GM19351 (cell line): ENCODE measurements at regions not wholly inside any gene's neighbourhood (a gene's known extent, or its start where the extent isn't known, plus 50 kb on each side); places are given as distances from the start of the nearest gene placed in this dataset.
A peak's percentile ranks its signal among the peaks of the same experiment; 100 is the strongest.

Experiments
- ATAC-seq: cut with Tn5 transposase; IDR thresholded peaks from one replicate; pipeline ENCODE4 v1.9.1; 2021; ENCODE audit warnings: mild to moderate bottlenecking, moderate library complexity; ENCODE audit not compliant: unreplicated experiment

DNA sequence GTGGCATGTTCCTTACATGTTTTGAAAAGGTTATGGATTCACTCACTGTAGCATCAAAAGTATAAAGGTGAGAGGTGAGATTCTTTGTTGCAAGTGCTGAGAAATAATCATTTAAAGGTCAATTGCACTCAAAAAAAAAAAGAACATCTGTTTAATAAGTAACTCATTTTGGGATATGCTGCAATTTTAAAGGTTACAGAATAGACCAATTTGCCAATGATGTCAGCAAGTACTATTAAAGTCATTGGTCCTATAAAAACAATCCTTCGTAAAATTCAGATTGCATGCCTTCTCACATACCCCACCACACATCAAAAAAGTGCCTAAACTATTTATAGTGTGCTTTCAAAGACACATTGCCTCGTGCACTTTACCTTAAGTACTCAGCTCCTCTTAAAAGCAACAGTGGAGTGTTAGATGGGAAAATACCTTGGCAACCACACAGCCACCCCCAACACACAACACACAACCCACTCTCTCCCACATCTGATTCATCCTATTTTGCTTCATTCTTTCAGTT is 218.2 kb upstream of the ADGRL2 start:
- ATAC-seq = peak; percentile 68

DNA sequence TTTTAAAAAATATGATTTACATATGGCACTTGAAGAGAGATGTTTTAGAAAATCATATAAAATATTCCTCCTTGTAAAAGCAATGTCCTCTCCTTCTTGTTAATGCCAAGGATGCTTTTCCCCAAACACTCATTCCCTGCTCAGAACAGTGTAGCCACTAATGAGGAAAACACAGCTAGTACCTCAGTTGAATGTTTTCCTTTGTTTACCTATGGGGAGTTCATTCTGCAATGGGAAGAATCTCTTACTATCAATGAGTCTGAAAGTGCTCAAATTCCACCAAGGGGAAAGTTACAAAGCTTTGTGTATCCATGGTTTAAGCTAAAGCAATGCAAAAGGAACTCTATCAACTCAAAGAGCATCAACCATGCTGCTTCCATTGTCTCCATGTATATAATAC is 221.9 kb upstream of the ADGRL2 start:
- ATAC-seq = no peak

DNA sequence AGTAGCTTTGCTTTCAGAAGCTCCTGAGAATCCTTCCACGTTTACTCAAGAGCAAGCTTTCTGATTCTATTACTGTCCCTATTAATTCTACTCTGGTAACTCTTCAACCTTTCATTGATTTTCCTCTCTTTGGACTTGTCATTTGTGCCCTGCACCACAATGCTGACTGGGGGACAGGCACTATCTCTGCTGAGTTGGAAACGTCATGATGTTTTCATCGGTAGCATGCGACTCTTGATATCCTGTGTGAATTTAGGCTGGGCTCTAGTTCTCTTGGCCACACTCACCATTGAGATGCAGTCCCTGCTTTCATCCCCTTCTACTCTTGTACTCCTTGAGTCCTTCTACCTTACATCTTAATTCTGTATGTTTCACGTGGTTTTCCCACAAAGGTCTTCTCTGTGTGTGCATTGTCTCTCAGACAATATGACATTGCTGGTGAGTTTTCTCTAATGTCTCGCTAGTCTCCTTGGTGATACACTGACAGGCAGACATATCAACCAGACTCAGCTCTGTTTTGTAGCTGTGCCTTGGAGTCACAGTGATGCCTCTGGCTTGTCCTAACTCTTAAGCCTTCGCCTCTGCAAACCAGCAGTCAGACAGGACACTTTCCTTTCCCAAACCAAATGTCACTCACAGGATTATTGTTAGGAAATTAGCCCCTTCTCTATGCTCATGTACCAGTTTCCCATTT is 223.6 kb upstream of the ADGRL2 start:
- ATAC-seq = no peak

DNA sequence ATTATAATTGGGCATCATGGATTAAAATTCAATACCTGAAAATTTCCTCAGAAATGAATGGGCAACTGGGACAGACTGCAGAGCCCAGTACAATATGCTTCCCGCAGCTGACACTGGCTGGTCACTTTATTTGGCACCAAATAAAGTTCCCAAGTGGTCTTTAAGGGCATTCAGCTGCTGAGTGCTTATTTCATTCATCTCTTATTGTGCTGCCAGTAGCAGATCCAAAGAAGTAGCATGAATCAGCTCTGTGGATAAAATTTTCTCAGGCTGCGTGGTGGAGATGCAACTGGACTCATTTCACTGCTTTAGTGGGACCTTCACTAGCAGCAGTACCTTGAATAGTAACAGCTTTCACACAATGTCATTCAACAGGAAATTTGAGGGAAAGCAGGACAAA is 226.3 kb upstream of the ADGRL2 start:
- ATAC-seq = no peak

DNA sequence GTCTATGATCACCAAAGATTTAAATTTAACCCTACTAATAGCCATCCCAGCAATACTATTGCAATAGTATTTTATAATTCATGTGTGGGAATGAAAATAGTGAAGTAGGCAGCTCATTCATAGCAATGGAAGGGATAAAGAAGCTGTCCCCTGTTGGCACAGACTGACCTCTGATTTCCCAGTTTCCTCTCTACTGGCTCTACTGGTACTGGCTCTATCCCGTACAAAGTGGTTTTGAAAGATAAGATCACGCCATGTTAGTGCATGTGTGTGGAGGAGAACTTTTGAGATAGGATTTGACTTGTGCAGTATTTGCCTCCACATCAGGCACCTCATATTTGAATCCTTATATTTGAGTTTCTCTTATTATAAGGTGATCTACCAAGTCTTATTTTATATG is 227.3 kb upstream of the ADGRL2 start:
- ATAC-seq = no peak

DNA sequence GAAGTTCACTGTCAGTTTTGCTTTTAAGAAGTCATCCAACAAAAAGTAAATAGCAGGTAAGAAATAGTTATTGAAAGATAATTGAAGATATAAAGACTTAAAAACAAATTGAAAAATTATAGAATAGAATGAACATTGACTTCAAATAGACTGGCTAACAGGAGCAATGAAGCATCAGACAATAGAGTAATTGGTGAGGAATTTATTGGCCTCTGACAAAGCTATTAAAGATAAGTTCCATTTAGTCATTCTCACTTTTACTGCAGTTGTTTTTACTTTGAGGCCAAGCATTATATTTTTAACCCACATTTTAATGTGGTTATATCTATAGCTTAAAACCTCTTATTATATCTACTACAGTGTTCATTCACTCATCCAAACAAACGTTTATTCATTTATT is 228.8 kb upstream of the ADGRL2 start:
- ATAC-seq = no peak

DNA sequence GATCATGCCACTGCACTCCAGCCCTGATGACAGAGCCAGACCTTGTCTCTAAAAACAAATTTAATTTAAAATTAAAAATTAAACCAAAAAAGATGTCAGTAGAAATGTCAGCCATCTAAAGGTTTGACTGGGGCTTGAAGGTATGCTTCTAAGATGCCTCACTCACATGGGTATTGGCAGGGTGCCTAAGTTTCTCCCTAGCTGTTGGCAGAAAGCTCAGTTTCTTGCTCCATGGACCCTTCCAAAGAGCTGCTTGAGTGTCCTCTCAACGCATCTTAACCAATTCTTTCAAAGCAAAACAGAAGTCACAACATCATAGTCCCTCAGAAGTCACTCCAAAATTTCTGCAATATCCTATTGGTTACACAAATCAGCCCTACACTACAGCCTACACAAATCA is 231.0 kb upstream of the ADGRL2 start:
- ATAC-seq = no peak

DNA sequence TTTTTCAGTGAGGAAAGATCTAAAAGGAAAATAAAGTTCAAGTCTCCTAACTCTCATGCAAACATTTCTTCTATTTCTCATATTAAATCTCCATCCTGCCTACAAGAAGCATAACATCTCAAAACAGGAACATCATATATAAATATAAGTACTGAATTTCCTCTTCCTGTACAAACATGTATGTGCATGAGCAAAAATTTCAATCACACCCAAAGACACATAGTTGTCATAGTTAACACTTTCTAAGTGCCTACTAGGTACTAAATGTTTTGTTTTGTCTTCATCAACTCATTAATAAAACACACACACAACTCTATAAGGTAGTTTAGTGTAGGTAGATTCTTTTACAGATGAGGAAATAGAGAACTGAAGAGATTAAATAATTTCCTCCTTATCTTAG is 237.1 kb upstream of the ADGRL2 start:
- ATAC-seq = no peak

DNA sequence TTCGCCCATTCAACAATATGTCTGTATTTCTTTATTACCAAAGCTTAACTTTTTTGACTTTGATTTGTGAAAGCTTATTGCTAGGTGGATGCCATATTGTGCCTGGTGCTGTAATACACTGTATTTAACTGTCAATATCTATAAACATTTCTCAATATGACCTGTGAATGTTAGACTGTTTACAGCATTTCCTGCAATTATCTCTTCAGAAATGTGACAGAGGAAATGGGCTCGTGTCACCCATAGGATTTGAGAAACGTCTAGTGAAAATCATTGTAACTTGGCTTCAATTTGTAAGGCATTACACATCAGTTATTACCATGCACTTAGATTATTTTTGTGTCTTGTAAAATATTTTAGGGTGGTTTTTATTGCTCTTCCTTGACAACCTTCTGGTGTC is 237.8 kb upstream of the ADGRL2 start:
- no peak for ATAC-seq

DNA sequence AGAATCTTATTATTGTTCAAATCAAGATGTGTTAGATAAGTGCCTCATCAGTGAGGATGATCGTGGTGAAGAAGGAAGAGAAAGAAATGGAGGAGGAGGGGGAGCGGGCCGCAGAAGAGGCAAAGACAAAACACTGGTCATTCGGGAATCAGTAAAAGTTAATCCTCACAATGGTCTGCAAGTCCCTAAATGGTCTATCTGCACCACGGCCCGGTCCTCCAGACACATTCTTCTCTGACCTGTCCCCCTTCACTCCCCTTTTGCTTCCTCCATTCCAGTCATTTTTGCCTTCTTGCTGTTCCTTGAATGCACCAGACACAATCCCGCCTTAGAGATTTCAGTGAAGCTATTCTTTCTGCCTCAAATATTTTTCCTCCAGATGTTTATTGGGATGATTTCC is 240.1 kb upstream of the ADGRL2 start:
- no peak for ATAC-seq

DNA sequence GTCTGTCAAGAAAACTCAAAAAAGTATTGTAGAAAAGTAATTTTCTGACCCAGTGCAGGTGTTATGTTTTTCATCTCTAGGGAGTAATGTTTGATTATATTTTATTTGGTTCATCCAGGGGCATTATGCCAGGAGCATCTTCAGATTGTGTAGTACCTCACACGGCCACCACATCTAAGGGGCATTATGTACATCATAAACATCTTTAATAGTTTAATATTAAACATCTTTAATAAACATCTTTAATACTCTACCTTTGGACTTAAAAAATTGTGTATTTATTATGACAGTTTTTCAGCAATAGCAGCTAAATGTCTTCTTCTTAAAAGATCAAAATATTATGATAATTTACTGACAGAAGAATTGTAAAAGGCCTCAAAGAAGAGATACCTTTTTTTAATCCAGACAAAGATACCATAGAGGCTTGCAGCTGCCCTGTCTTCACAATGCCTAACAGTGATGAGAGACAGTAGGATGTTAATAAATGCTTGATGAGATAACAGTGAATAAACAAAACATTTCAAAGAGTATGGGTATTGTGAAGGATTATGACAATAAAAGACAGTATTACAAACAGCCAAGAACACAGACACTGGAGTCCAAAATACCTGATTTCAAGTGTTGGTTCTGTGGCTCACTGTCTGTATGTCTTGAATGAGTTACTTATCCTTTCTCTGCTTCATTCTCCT is 240.9 kb upstream of the ADGRL2 start:
- peak; percentile 58 for ATAC-seq

DNA sequence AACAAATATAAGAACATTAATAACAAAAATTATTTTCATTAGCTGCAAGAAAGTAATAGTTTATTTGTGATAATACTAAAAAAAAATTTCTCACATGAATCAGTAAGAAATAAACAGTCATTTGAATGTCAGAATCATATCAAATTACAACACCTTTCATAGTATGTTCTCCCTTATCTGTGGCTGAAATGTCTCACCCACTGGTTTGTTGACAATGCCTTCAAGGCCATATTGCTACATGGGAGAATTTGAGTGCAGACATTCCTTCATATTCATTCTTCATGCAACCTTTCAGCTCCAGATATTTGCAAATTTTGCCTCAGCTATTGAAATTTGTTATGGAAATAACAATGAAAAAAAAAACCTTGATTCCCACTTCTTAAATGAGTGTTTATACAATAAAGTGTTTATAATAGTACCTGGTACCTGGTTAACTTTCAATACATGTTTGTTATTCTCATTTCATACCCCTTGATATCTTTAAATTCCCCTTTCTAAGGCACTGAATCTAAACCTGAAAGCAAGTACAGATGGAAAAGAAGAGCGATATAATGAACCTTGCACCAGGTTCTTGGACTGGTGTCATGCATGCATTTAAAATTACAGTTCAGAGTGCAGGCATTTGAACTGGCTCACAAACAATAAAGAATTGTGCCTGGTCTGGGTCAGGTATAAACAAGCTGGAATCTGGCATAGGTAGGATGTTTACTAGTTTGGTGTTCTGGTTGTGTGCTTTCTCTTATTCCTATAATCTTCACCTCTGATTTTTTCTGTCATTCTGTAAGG is 242.2 kb upstream of the ADGRL2 start:
- ATAC-seq = no peak

DNA sequence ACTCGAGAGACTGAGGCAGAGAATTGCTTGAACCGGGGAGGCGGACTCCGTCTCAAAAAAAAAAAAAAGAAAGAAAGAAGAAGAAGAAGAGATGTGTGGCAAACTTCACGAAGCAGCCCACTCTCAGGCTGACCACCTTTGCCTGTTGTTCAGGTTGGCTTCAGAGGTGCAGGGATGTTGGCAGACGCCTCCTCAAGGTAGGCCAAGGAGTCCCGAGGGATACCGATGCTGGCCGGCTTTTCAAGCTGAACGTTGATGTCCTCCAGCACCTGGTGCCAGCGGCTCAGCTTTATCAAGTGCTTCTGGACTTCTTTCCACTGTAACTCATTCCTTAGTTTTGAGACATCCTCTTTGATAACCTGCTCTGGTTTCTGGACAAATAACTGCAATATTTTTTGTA is 243.8 kb upstream of the ADGRL2 start:
- ATAC-seq = no peak

DNA sequence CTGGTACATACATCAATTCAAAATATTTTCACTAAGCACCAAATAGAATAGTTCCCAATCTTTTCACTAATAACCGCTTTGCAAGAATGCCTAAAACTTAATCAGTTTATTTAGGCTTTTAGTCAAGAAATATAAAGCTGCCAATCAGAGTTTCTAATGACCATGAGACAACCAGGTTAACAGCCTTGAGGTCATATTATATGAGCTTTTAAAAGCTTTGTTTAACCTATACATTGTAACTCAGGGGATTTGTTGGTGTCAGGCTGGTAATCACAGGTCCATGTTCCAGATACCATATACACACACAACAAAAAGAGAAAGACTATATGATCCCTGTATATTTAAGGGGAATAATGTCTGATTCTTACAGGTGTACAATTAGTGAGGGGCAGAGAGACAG is 246.2 kb upstream of the ADGRL2 start:
- ATAC-seq = no peak

DNA sequence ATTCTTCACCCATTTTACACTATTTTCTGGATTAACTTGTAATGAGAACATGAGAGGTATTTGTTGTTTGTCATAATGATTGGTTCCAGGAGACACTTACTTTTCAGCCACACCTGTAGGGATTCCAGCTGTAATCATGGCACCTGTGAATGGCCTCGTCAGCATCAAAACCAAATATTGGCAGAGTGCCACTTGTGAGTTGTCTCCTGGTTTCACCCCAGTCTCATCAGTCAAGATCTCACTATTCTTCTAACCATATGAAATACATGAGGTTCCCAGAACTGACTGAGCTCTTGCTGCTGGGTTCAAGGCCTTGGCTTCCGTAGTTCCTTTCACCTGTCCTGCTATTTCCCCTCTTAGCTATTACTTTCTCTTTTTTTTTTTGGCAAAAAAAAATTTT is 246.6 kb upstream of the ADGRL2 start:
- ATAC-seq = no peak

DNA sequence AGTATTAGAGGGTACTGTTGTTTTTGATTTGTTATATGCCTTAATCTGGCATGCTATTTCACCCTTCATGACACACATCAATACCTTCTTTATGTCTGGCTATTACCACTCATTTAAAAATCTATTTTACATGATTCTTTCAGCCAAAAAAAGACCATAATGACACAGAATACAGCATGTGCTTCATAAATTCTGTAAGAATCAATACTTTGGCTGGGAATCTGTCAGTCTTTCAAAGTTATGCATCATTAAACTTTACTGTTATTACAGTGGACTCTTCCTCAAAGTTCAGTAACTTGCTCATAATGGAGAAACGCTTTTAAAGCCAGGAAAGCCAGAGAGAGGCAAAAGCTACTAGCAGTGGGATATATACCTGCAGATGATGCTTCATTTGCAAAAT is 247.2 kb upstream of the ADGRL2 start:
- ATAC-seq = no peak

DNA sequence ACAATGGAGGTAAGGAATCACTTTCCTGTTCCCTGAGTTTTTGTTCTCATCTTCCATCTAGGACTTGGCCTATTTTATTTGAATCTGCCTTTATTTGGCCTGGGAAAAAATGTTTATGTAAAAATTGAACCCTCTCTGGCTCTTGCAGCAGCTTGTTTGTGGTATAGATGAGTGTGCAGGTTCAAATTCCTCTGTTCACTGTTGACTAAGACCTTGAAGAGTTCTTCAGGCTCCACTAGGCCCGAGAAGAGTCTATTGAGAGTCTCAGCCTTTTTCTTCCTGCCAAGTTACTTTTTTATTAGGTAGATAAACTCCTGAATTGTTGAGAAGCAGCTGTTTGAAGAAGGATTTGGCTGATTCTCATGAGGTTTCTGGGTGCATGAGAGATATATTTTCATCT is 248.8 kb upstream of the ADGRL2 start:
- ATAC-seq = peak; percentile 21

DNA sequence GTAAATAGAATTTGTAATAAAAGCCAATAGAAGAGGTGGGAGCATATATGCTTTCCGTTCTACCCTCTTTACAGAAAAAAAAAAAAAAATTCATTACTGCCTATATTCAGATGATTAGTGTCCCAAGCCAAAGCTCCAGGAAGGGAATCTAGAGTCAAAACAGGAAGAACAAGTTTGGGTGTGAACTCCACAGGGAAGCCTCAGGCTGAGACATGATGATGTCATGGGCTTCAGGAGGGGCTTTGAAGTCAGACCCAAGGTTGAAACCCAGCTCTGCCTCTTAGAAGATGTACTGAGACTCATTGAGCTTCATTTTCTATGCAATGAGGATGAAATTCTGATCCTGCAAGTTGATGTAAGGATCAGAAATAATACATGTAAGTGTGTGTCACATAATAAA is 250.0 kb upstream of the ADGRL2 start:
- ATAC-seq = no peak

DNA sequence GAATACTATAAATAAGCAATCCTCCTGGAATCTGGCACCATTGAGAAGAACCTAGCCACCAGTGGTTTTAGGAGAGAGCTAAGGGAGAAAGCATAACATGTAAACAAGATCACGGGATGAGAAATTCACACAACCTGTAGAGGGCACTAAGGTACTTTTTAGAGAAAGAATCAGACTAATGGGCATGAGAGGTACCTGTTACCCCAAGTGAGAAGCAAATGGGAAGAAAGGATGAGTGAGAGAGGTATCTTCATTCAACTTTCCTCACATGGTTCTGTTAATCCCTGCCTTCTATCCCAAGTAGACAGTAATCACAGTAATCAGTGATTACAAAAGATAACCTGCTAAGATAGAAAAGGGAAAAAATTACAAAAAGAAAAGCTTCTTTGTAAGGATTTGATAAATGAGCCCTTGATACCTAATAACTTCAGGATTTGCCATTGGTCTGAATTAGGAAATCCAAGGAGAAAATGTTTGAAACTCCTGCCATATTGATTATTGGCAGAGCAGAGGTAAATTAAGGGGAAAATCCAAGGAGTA is 251.1 kb upstream of the ADGRL2 start:
- peak; percentile 47 for ATAC-seq

DNA sequence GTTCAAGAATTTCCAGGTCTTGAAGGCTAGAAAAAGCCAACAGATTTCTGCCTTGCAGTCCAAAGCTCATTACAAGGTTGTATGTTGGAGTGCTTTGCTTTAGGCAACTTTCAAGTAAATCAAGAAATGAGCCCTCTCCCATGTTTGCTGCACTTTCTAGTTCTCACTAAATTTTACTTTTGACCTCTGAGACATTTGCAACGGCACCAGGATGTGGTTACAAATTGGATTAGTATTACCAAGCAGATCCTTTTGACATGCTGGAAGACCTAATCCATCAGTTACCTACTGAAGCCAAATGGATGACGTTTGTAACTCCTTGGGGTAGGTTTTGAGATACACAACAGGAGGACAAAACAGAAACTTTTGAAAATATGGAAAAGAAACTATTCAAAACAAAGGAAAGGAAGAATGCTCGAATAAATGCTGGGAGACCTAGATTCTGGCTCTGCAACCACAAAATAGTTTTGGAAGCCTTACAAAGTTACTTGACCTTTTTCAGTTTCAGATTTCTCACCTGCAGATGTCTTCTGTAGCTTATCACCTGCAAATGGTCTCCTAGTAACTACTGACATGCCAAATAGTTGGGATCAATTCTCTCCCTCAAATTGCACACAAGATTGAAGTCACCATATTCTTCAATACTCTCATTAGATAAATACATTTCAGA is 251.7 kb upstream of the ADGRL2 start:
- peak; percentile 44 for ATAC-seq

DNA sequence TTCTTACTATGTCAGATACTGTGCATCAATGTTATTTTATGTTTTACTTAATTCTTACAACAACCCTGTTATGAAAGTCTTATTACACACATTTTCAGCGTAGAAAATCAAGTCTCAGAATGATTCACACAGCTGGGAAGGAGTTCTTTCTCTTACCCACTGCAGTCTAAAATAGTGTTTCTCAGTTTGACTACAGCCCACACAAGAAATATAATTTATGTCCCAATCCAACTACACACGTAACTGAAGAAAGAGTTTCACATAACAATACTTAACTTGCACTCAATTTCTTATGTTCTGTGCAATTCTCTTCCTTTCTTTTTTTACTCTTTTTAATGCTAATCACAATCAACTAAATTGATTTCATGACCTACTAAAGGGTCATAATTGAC is 252.8 kb upstream of the ADGRL2 start:
- peak; percentile 76 for ATAC-seq
